GM19328 (cell line): ENCODE measurements at regions not wholly inside any gene's neighbourhood (a gene's known extent, or its start where the extent isn't known, plus 50 kb on each side); places are given as distances from the start of the nearest gene placed in this dataset.

Source experiments
- ATAC-seq: cut with Tn5 transposase; IDR thresholded peaks from one replicate; pipeline ENCODE4 v1.9.1; 2021; ENCODE audit warnings: mild to moderate bottlenecking, moderate library complexity; ENCODE audit not compliant: unreplicated experiment

DNA sequence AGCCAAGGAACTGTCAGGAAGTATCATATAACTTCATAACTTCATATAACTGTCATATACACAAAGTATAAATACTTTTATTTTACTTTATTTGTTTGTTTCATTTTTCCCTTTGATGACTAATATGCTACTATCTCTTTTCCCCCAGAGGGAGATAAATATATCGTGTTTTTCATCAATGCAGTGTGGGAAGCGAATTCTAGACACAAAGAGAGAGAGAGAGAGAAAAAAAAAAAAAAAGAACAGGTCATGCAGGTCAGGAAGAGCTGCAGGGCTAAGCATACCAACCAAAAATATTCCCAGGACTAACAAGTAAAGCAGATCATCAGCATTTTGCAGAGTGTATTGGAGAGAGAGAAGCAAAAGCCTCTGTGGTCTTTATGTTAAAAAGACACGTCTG is 1849.2 kb downstream of the STIM2 start:
- ATAC-seq, result no peak

DNA sequence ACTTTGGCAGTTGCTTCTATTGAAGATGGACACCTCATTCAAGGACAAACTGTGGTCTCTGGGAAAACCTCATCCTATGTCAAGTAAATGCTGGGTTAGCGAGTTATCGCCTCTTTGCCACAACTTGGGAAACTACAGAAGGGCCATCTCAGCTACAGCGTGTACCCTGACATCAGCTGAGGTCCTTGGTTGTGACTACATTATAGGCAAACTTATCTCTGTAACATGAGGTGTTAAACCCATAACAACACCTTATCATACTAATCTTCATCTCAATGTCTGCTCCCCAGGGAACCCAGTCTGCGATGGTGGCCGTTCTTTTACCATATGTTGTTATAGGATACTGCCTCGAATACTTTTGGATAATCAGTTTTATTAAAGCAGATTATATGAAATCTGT is 1862.7 kb downstream of the STIM2 start:
- no peak for ATAC-seq

DNA sequence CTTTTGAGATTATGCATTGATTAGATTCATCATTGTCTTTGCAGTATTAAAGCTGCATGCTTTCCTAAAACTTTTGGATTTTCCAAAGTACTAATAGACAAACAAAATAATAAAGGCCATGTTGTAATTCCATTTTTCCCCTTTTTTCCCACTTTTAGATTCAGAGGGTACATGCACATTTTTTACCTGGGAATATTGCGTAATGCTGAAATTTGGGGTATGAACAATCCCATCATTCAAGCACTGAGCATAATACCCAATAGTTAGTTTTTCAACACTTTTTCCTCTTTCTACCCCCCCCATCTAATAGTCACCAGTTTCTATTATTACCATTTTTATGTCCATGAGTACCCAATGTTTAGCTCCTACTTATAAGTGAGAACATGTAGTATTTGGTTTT is 1863.6 kb downstream of the STIM2 start:
- ATAC-seq, result no peak

DNA sequence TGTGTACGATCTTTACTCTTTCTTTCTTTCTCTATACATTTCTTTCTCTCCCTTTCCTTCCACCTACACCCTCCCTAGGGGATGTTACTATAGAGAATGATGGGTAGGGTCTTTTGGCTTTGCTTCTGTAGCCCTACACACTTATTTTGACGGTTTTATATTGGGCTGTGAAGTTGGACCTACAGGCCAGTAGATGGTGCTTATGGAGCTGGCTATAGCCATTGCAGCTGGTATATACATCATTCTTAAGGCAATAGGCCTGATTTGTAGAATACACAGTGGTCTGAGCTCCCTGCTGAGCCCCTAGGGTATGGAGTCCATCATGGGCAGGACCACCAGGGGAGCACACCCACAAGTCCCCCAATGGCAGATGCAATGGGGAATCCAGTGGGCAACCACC is 1869.7 kb downstream of the STIM2 start:
- ATAC-seq, result no peak

DNA sequence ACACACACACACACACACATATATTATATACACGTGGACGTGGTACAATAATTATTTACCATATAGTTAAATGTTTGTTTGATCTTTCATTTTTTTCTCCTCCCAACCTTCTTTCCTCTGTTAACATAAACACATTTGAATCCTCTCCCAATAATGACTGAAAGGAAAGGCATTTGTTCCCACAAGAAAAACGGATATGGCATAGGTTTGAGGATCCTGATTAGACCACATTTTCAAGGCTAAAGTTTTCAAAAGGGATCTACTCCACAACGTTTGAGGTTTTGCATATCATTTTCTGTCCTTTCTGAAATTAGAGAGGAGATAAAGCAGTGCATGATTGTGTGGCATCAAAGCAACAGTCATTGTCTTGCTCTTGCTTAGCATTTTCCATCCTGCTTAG is 1883.4 kb downstream of the STIM2 start:
- ATAC-seq, result no peak

DNA sequence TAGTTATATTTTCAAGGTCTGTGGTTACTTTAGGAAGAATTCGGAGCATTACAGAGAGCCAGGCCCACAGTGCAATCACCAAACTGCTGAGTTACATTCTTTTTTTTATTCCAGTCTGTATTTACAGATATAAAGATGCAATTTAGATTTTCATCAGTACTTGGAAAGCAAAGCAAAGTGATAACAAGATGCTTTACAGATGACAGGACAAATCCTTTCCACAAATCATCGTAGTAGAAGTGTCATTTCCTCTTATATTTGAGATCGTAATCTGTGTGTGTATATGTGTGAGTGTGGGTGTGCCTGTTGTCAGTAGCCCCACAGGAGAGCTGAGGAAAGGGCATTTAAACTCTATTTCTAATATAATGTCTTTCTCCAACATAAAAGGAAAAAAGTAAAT is 1893.7 kb downstream of the STIM2 start:
- ATAC-seq, result no peak

DNA sequence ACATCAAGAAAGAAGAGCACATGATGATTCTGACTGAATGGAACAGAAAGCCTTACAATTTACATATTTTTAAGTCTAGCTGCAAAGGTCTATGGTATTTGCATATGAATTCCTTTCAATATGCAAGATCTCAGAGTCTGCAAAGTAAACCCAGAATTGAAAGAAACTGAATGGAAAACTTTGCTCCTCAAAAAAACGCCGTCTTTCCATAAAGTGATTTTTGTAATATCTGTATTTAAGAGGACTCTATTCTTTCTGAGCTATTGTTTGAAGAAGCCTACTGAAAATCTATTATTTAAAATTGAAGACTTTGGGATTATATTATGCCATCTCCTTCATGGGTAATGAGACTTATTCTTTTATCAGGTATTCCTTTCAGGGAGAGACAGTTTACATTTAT is 1894.4 kb downstream of the STIM2 start:
- ATAC-seq, result no peak

DNA sequence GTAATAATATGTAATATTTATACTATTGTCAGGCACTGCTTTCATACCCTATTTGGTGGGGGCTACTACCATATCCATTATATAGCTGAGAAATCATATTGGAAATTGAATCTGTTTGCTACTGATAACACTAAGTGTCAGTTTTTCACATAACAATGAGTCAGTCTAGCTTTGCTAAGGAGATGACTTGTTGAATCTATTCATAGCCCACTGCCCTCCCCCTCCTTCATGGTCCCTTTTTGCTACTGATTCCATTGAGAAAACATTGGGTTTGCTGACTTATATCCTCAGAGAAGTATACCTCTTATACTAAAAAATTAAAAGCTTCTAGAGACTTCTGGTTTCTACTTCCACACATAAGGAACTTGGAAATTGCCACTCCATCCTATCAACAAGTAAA is 1898.4 kb downstream of the STIM2 start:
- ATAC-seq, result no peak

DNA sequence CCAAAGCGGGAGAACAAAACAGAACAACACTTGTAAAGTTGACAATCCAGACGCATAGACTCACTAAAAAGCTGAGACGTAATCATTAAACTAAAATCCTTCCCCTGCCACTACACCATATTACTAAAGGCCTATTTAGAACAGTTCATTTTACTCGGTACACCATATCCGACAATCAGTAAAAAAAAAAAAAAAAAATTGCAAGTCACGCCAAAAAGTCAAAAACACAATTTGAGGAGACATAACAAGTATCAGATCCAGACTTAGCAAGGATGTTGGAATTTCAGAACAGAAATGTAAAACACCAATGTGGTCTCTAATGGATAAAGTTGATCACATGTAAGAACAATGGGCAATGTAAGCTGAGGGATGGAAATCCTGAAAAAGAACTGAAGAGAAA is 1899.4 kb downstream of the STIM2 start:
- no peak for ATAC-seq

DNA sequence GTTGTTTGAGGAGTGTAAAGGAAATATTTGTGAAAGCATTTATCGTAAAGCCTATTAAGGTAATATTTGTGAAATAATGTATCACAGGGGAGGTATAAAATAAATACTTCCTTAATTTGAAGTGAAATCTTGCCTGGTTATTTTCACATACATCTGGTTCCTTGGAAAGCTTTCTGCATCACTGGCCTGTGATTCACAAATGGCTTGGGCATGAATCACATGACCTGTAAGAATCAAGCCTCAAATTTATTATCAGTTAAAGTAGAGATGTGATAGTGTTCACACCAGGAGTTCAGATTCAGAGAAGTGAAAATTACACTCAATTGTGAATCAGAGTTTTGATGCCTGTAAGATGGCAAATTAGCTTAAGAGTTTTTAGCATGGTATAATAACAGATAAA is 1911.4 kb downstream of the STIM2 start:
- no peak for ATAC-seq

DNA sequence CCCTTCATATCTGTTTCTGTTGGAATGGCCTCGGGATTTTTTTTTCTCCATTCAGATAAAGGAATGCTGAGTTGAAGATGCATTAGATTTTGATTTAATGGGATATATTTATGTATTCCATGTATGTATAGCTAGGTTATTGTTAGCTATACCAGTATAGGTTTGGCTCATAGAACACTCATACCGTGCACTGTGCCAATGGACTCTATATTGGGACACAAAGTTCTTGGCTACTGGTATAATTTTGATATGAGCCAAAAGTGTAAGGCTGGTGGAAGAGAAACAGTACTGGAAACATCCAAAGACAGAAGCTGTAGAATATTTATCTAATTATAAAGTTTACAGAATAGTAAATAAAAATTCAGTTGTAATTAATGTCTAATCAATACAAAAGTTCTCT is 1912.1 kb downstream of the STIM2 start:
- no peak for ATAC-seq

DNA sequence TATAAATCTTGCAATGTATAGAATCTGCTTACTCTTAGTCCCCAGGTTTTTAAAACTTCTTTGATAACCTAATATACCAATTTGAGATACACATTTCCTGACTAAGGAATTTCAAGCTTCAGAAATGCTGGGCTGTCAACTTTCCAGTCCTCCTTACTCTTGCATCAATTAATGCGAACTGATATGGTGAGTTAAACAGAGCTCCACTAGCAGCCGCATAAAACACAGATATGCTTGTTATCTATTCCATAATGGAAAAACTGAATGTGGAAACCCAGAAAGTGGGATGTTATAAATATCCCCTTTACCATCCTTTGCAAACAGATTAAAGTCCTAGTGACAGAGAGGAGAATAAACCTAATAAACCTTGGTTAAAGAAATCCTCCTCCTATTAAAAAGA is 1913.7 kb downstream of the STIM2 start:
- ATAC-seq, result no peak

DNA sequence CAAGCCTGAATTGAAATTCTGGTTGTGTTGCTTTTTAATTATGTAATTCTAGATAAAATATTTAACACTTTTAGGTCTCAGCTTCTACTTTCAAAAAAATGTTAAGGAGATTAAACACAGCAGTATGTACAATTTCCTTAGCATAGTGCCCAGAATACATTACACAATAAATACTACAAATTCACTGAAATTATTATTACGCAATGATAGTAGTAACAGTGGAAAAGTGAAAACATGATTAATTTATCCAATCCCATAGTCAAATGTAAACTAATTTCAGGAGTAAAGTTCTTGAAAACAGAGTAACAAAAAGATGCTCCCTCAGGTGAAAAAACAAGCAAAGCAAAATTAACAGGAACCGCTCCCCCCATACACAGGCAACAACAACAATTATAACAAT is 1915.4 kb downstream of the STIM2 start:
- no peak for ATAC-seq

DNA sequence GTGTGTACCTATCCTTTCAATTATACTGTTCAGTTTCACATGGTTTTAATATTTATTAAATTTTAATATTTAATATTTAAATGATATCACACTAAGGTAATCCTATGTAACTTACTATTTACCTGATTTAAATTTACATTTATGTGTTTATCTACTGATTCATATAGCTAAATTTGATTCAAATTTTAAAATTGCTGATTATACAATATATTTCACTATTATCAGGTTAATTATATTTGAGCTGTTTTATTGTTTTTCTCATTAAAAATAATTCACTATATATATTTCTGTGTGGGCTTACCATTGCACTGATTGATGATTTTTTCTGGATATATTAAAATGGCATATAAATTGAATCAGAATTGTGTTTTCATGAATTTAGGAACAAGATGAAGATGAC is 1923.5 kb downstream of the STIM2 start:
- ATAC-seq, result no peak

DNA sequence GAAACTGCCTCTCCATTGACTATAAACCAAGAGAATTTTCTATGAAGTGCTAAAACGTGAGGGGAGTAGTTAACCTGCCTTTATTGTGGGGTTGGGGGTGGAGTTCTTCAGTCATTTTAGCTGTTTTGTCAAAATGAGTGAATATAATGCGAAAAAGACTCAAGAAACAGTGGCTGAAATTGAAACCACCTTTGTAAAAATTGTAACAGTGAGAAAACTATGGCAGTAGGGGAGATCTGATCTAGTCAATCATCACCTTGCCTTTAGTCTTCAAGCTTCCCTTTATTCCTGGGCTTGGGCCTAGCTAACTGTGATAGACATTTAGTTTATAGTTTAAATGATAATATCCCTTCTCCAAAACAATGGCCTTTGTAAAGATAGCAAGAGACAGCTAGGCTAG is 1927.3 kb downstream of the STIM2 start:
- ATAC-seq, result no peak

DNA sequence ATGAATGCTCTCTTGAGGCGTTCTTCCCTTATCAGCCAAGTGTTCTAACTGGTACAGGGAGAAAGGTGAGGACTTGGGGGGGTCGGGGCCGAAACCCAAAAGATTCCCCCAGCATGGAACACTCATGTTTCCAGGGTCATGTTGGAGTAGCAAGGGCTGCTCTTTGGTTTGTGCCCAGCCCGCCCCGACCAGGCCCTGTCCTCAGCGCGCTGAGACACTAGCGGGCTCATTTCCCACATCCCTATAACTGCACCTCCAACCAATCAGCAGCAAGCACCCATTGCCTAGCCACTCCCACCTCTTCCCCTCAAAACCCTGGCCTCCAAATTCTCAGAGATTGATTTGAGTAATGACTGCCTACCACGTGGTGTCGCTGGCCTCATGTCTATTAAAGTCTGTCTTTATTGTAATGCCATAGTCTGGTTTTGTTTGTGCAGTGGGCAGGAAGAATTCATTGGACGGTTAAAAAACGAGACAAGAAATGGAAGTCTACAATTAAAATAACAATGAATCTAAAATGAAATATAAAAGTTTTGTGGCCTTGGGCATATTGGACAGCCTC is 1928.4 kb downstream of the STIM2 start:
- no peak for ATAC-seq

DNA sequence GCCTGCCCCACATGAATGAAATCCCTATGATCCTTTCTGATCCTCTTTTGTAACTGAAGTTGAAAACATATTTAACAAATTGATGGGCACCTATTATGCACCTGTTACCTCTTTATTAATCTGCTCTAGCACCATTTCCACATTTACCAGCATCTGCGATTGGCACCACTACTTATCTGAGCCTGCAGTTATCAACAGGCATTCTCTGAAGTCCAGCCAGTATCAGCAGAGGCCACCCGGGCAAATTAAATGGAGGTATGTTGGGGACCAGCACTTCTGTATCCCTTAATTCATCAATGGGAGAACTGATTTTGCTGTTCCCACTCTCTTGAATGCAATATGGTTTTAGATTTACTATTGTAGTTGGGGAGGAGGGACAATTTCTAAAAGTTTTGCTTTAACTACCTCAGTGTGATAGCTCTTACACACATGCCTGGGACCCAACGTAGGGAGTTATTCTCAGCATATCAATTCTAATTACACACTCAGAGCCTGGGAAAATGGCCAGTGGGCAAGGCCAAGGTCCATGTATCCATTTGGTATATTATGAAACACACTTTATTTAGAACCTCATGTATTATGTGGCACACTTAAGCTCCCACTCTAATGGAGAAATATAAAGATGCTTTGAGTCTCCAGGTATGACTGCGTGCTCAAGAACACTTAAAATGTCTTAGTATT is 1927.1 kb upstream of the PCDH7 start:
- no peak for ATAC-seq

DNA sequence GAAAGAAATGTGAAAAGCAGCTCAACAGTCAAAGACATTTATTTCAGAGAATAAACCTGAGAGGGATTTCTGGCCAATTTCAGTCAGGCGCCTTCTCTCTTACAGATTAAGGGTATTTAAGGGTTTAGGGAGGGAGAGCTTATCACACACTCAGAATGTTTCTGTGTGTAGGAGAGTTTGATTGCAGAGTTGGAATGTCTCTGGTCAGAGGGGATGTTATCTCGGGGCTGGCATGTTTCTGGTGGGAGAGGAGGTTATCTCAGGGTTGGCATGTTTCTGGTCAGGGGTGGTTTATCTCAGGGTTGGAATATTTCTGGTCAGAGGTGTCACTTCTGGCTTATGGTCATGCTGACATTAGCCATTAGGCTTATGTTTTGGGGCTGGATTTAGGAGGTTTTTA is 1920.5 kb upstream of the PCDH7 start:
- no peak for ATAC-seq

DNA sequence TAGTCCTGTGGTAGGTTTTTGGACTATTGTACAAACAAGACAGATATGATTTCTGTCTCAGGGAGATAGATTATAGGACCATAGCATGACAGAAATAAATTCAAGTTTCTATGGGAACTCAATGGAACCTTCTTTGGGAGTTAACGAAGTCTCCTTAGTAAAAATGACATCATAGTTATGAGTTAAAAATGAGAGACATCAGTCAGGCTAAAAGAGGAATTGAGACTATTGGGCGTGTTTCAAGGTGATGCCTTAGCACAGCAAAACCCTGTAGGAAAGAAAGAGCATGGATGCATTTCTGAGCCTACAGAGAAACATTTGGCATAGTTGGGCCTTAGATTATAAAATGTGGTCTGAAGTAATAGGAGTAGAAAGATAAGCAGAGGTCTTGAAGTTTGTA is 1909.1 kb upstream of the PCDH7 start:
- no peak for ATAC-seq

DNA sequence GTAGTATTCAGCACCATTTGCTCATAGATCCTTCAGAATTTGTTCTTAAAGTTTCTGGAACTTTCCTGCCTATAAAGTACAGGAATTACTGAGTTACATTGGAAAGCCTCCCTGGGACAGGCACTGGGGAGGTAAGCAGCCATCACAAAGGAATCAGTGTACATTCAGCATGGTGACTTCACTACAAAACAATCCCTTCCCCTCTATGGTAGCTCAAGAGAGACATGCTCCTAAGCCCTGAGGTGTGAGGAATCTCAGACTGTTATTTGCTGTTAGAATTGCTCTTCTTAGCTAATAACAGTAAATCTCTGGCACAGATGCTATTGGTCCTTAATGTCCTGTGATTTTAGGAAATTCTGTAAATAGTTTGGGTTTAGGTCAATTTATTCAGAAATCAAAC is 1898.0 kb upstream of the PCDH7 start:
- ATAC-seq, result no peak

DNA sequence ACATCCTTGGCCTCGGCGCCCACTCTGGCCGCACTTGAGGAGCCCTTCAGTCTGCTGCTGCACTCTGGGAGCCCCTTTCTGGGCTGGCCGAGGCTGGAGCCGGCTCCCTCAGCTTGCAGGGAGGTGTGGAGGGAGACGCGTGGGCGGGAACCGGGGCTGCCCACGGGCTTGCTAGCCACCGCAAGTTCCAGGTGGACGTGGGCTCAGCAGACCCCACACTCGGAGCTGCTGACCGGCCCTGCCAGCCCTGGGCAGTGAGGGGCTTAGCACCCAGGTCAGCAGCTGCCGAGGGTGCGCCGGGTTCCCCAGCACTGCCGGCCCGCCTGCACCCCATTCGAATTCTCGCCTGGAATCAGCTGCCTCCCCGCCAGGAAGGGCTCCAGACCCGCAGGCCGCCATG is 1892.3 kb upstream of the PCDH7 start:
- ATAC-seq, result no peak

DNA sequence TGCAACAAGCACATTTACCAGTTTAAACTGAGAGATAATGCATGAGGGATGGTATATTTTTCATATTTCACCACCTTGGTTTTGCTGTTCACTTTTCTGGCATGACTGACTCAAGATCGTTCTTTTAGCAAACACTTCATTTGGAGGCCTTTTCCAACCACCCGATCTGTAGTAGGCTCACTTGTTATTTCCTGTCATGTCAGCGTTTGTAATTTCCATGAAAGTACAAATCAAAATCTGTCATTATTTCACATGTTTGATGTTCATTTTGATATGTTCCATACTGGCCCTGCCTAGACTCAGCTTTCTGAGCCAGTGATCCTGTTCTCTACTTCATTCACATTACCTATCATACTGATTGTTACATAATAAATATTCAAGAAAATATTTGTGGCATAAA is 1888.3 kb upstream of the PCDH7 start:
- ATAC-seq, result no peak

DNA sequence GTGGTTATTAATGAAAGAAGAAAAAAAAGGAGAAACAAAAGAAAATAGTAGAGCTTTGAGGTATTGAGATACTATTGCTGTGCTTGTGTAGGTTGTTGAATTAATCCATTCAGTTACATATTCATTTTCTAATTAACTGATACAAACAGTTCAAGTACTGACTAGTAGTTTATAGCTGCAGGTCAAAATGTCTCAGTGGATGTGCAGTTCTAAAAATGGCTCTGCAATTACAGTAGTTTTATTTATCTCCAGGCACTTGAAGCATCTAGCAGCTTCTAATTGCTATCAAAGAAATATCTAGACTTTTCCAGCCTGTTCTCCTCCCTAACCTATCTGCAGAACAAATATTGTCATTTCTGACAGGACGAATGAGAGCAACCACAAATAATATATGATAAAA is 1887.7 kb upstream of the PCDH7 start:
- no peak for ATAC-seq
